H9 (cell line): ENCODE measurements at regions not wholly inside any gene's neighbourhood (a gene's known extent, or its start where the extent isn't known, plus 50 kb on each side); places are given as distances from the start of the nearest gene placed in this dataset.

Experiments used
- DNase-seq: peaks from one replicate; pipeline ENCODE4 v3.0.0-alpha.2; 2017
- H2AFZ ChIP-seq: one replicate; pipeline ENCODE4 v1.6.1; 2013; ENCODE audit warnings: mild to moderate bottlenecking, low read length, control low read depth, moderate library complexity
- H2AK5ac ChIP-seq: 2 replicates; pipeline ENCODE4 v1.6.1; 2013; ENCODE audit warnings: low read length, control low read depth, mixed read lengths; ENCODE audit not compliant: insufficient read length
- H2BK120ac ChIP-seq: one replicate; pipeline ENCODE4 v1.6.1; 2013; ENCODE audit warnings: low read depth, mild to moderate bottlenecking, low read length, control low read depth, inconsistent platforms; ENCODE audit not compliant: poor library complexity, severe bottlenecking
- H2BK12ac ChIP-seq: 2 replicates; pipeline ENCODE4 v1.6.1; 2013; ENCODE audit warnings: low read length, control low read depth, mixed read lengths, low read depth; ENCODE audit not compliant: insufficient read length
- H2BK15ac ChIP-seq: 2 replicates; pipeline ENCODE4 v1.6.1; 2013; ENCODE audit warnings: low read depth, low read length, control low read depth
- H2BK20ac ChIP-seq: one replicate; pipeline ENCODE4 v1.6.1; 2013; ENCODE audit warnings: low read depth, mild to moderate bottlenecking, low read length, control low read depth, inconsistent platforms; ENCODE audit not compliant: poor library complexity, severe bottlenecking
- H2BK5ac ChIP-seq: 2 replicates; pipeline ENCODE4 v1.6.1; 2013; ENCODE audit warnings: low read length, control low read depth, mixed read lengths; ENCODE audit not compliant: insufficient read length
- H3K14ac ChIP-seq: 2 replicates; pipeline ENCODE4 v1.6.1; 2013; ENCODE audit warnings: low read length, control low read depth; ENCODE audit not compliant: insufficient read depth
- H3K18ac ChIP-seq: 2 replicates; pipeline ENCODE4 v1.6.1; 2013; ENCODE audit warnings: low read depth, mild to moderate bottlenecking, mixed read lengths, low read length, control low read depth; ENCODE audit not compliant: insufficient read length
- H3K23ac ChIP-seq: 2 replicates; pipeline ENCODE4 v1.6.1; 2013; ENCODE audit warnings: low read length, control low read depth, mixed read lengths, low read depth; ENCODE audit not compliant: insufficient read length
- H3K23me2 ChIP-seq: 2 replicates; pipeline ENCODE4 v1.6.1; 2013; ENCODE audit warnings: low read depth, mild to moderate bottlenecking, mixed read lengths, low read length, control low read depth; ENCODE audit not compliant: insufficient read length, poor library complexity, severe bottlenecking
- H3K27ac ChIP-seq: 2 replicates; pipeline ENCODE4 v1.5.1; 2013; ENCODE audit warnings: low read length, control low read depth, mixed read lengths, low read depth; ENCODE audit not compliant: insufficient read length
- H3K27me3 ChIP-seq: 2 replicates; pipeline ENCODE4 v1.6.1; 2013; ENCODE audit warnings: low read length, control low read depth, inconsistent platforms; ENCODE audit not compliant: insufficient read depth
- H3K4ac ChIP-seq: 2 replicates; pipeline ENCODE4 v1.6.1; 2013; ENCODE audit warnings: low read depth, mild to moderate bottlenecking, control low read depth, inconsistent platforms, low read length, moderate library complexity
- H3K4me1 ChIP-seq: 2 replicates; pipeline ENCODE4 v1.6.1; 2013; ENCODE audit warnings: low read length, control low read depth, inconsistent platforms; ENCODE audit not compliant: insufficient read depth
- H3K4me2 ChIP-seq: 2 replicates; pipeline ENCODE4 v1.6.1; 2013; ENCODE audit warnings: low read length, control low read depth, mixed read lengths; ENCODE audit not compliant: insufficient read length, insufficient read depth
- H3K56ac ChIP-seq: 2 replicates; pipeline ENCODE4 v1.6.1; 2013; ENCODE audit warnings: low read depth, mild to moderate bottlenecking, mixed read lengths, low read length, control low read depth; ENCODE audit not compliant: insufficient read length
- H3K79me1 ChIP-seq: 2 replicates; pipeline ENCODE4 v1.6.1; 2013; ENCODE audit warnings: low read depth, mild to moderate bottlenecking, moderate library complexity, low read length, control low read depth, inconsistent platforms; ENCODE audit not compliant: insufficient read depth, poor library complexity, severe bottlenecking
- H3K79me2 ChIP-seq: 2 replicates; pipeline ENCODE4 v1.6.1; 2013; ENCODE audit warnings: low read length, control low read depth, inconsistent platforms; ENCODE audit not compliant: insufficient read depth
- H3K9ac ChIP-seq: 2 replicates; pipeline ENCODE4 v1.6.1; 2013; ENCODE audit warnings: low read length, control low read depth, mixed read lengths; ENCODE audit not compliant: insufficient read length; ENCODE audit errors: extremely low read depth
- H3K9me3 ChIP-seq: one replicate; pipeline ENCODE4 v1.6.1; 2013; ENCODE audit warnings: low read depth, low read length, inconsistent platforms; ENCODE audit not compliant: control insufficient read depth
- H3T11ph ChIP-seq: one replicate; pipeline ENCODE4 v1.6.1; 2013; ENCODE audit warnings: mild to moderate bottlenecking, low read length, control low read depth, inconsistent platforms
- H4K20me1 ChIP-seq: one replicate; pipeline ENCODE4 v1.6.1; 2013; ENCODE audit not compliant: control insufficient read depth, insufficient read length, insufficient read depth
- H4K5ac ChIP-seq: 2 replicates; pipeline ENCODE4 v1.6.1; 2013; ENCODE audit warnings: low read depth, mild to moderate bottlenecking, mixed read lengths, low read length, control low read depth; ENCODE audit not compliant: insufficient read length
- H4K8ac ChIP-seq: replicated peaks from 2 replicates; pipeline ENCODE4 v1.6.1; 2013; ENCODE audit warnings: low read length, control low read depth, mixed read lengths, low read depth; ENCODE audit not compliant: insufficient read length
- H4K91ac ChIP-seq: 2 replicates; pipeline ENCODE4 v1.6.1; 2013; ENCODE audit warnings: low read depth, mild to moderate bottlenecking, moderate library complexity, mixed read lengths, low read length, control low read depth; ENCODE audit not compliant: insufficient read length
- H3K27ac Mint-ChIP-seq, 3 experiments: 2 replicates in 2 of 3; 3 replicates in 1 of 3; pipeline ENCODE4 v1.8.0; 2020 to 2021; ENCODE audit warnings: mixed read lengths in 3 of 3, mild to moderate bottlenecking in 1 of 3, moderate library complexity in 1 of 3
- H3K27me3 Mint-ChIP-seq: 2 replicates; pipeline ENCODE4 v1.8.0; 2021; ENCODE audit warnings: low read depth, mild to moderate bottlenecking, moderate library complexity, mixed read lengths
- H3K36me3 Mint-ChIP-seq, 3 experiments: 2 replicates in 2 of 3; 3 replicates in 1 of 3; pipeline ENCODE4 v1.8.0; 2020 to 2021; ENCODE audit warnings: low read depth in 3 of 3, mixed read lengths in 3 of 3; ENCODE audit not compliant: insufficient read depth in 1 of 3
- H3K4me1 Mint-ChIP-seq, 2 experiments: 2 replicates each; pipeline ENCODE4 v1.8.0; 2020; ENCODE audit warnings: mixed read lengths in 2 of 2
- H3K4me3 Mint-ChIP-seq, 2 experiments: 2 replicates in 1 of 2; 3 replicates in 1 of 2; pipeline ENCODE4 v1.8.0; 2020 to 2021; ENCODE audit warnings: mild to moderate bottlenecking in 2 of 2, mixed read lengths in 2 of 2, moderate library complexity in 1 of 2
- H3K9me3 Mint-ChIP-seq, 2 experiments: 2 replicates in 1 of 2; 3 replicates in 1 of 2; pipeline ENCODE4 v1.8.0; 2020; ENCODE audit warnings: mild to moderate bottlenecking in 2 of 2, mixed read lengths in 2 of 2, moderate library complexity in 1 of 2
- WGBS: extraction: QIAGEN DNeasy Blood & Tissue Kit; methylation state at CpG from one replicate; pipeline ENCODE4 v1.1.7; 2013; ENCODE audit warnings: missing lambda C conversion rate, low lambda C conversion rate, mixed read lengths; ENCODE audit not compliant: insufficient read length; ENCODE audit errors: extremely low coverage; 5-methylcytosine and 5-hydroxymethylcytosine counted together
- TF ChIP-seq, protein P1 (sequence below): fragments of 200-600 bp; sonication (generic); conservative IDR thresholded peaks from 3 replicates; pipeline ENCODE4 v1.8.0; 2021; ENCODE audit warnings: antibody characterized with exemption, mild to moderate bottlenecking

DNA sequence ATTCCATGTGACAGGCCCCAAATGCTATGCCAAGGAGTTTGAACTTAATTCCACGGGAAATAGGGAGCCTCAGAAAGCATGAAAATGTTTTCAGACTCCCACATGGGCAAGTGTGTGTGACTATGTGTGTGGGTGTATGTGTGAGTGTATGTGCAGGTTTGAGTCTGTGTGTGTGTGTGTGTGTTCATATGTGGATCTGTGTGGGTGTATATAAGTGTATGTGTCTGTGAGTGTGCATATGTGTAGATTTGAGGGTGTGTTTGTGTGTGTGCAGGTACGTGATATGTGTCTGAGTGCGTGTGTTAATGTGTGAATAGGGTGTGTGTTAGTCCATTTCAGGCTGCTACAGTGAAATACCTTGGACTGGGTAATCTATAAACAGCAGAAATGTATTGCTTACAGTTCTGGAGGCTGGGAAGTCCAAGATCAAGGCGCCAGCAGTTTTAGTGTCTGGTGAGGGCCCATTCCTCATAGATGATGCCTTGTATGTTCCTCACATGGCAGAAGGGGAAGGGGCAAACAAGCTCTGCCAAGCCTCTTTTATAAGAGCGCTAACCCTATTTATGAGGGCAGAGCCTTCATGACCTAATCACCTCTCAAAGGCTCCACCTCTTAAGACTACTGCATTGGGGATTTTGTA is 181.1 kb upstream of the TAB2 start:
- Histone ChIP-seq H3K14ac (no peak overlapping the region), H4K5ac (no peak overlapping the region), H4K8ac (no peak overlapping the region), H3T11ph (no peak overlapping the region), H2BK15ac (no peak overlapping the region), H2BK20ac (no peak overlapping the region), H3K27me3 (no peaks in the 10 kb centered on the region), H2AFZ (no peak overlapping the region), H3K23me2 (no peaks in the 10 kb centered on the region), H2BK120ac (no peak overlapping the region), H3K56ac (no peak overlapping the region), H4K20me1 (no peaks in the 10 kb centered on the region), H3K4ac (no peak overlapping the region), H3K18ac (no peak overlapping the region), H4K91ac (no peak overlapping the region), H3K9me3 (no peaks in the 10 kb centered on the region), H2BK5ac (no peak overlapping the region), H3K79me2 (no peaks in the 10 kb centered on the region), H2BK12ac (no peak overlapping the region), H3K27ac (no peak overlapping the region), H3K4me2 (no peak overlapping the region), H2AK5ac (no peak overlapping the region), H3K4me1 (no peaks in the 10 kb centered on the region), H3K79me1 (no peaks in the 10 kb centered on the region), H3K23ac (no peak overlapping the region), H3K9ac (no peak overlapping the region)
- WGBS, result 100% methylated on average over 1 of the region's 5 CpGs
- TF ChIP-seq, protein P1, sequence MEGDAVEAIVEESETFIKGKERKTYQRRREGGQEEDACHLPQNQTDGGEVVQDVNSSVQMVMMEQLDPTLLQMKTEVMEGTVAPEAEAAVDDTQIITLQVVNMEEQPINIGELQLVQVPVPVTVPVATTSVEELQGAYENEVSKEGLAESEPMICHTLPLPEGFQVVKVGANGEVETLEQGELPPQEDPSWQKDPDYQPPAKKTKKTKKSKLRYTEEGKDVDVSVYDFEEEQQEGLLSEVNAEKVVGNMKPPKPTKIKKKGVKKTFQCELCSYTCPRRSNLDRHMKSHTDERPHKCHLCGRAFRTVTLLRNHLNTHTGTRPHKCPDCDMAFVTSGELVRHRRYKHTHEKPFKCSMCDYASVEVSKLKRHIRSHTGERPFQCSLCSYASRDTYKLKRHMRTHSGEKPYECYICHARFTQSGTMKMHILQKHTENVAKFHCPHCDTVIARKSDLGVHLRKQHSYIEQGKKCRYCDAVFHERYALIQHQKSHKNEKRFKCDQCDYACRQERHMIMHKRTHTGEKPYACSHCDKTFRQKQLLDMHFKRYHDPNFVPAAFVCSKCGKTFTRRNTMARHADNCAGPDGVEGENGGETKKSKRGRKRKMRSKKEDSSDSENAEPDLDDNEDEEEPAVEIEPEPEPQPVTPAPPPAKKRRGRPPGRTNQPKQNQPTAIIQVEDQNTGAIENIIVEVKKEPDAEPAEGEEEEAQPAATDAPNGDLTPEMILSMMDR, result no peak
- no peaks in the 10 kb centered on the region; a peak in 1 of 7 replicates for H3K36me3 Mint-ChIP-seq
- no peak overlapping the region for H3K27ac Mint-ChIP-seq
- peaks cover 0 to 4% of the 10 kb centered on the region in 2 experiments; a peak in 1 of 4 replicates for H3K4me1 Mint-ChIP-seq
- no peaks in the 10 kb centered on the region; a peak in 1 of 5 replicates for H3K9me3 Mint-ChIP-seq
- no peak overlapping the region for H3K4me3 Mint-ChIP-seq
- DNase-seq, result no peak
- no peaks in the 10 kb centered on the region; the same call in 1 of the 2 replicates for H3K27me3 Mint-ChIP-seq
